Body of pancreas (tissue), 4 donors: ENCODE measurements at regions not wholly inside any gene's neighbourhood (a gene's known extent, or its start where the extent isn't known, plus 50 kb on each side); places are given as distances from the start of the nearest gene placed in this dataset.

ENCODE experiments used
- POLR2A ChIP-seq, 3 donors: fragments of 450-650 bp; IDR thresholded peaks; one replicate each; pipeline ENCODE4 v1.6.1; 2016; ENCODE audit warnings: antibody characterized with exemption in 3 of 3, mild to moderate bottlenecking in 2 of 3
- TF ChIP-seq, protein P1 (sequence below), 7 experiments: fragments of 450-650 bp in 4 of 7; fragments of 200-600 bp in 3 of 7; sonication (generic) in 3 of 7; IDR thresholded peaks; one replicate each; pipeline ENCODE4 v1.5.1; 2016 to 2019; ENCODE audit warnings: antibody characterized with exemption in 7 of 7

DNA sequence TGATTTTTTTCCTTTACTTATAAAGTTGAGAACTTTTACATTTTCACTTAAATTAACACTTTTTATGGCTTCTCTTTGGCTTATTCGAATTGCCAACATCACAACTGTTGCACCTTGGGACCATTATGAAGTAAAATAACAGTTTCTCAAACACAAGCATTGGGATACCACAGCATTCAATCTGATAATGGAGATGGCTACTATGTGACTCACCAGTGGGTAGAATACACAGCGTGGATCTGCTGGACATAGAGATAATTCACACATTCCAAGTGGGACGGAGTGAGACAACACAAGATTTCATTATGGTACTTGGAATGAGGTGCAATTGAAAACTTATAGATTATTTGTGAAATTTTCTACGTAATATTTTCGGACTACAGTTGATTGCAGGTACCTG is 68.0 kb downstream of the ADAMTS1 start:
- TF ChIP-seq, protein P1, sequence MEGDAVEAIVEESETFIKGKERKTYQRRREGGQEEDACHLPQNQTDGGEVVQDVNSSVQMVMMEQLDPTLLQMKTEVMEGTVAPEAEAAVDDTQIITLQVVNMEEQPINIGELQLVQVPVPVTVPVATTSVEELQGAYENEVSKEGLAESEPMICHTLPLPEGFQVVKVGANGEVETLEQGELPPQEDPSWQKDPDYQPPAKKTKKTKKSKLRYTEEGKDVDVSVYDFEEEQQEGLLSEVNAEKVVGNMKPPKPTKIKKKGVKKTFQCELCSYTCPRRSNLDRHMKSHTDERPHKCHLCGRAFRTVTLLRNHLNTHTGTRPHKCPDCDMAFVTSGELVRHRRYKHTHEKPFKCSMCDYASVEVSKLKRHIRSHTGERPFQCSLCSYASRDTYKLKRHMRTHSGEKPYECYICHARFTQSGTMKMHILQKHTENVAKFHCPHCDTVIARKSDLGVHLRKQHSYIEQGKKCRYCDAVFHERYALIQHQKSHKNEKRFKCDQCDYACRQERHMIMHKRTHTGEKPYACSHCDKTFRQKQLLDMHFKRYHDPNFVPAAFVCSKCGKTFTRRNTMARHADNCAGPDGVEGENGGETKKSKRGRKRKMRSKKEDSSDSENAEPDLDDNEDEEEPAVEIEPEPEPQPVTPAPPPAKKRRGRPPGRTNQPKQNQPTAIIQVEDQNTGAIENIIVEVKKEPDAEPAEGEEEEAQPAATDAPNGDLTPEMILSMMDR (IDR thresholded peaks at IDR 0.05), result no peak
- no peak for TF ChIP-seq POLR2A (IDR thresholded peaks at IDR 0.05)
